NB4 (cell line): ENCODE measurements at regions not wholly inside any gene's neighbourhood (a gene's known extent, or its start where the extent isn't known, plus 50 kb on each side); places are given as distances from the start of the nearest gene placed in this dataset.

Source experiments
- DNase-seq: peaks from one replicate; pipeline ENCODE4 v3.0.0; 2010; ENCODE audit warnings: low read depth
- H3K4me3 ChIP-seq: one replicate; pipeline ENCODE4 v1.5.1; 2011; ENCODE audit warnings: mild to moderate bottlenecking, low read depth, low read length, moderate library complexity
- CTCF ChIP-seq: IDR thresholded peaks from one replicate; pipeline ENCODE4 v1.5.1; 2012; ENCODE audit warnings: low read depth, low read length
- MAX ChIP-seq: IDR thresholded peaks from 2 replicates; pipeline ENCODE4 v1.6.1; 2011; ENCODE audit warnings: low read depth, low read length
- MYC ChIP-seq: IDR thresholded peaks from 2 replicates; pipeline ENCODE4 v1.6.1; 2011; ENCODE audit warnings: low read depth, low read length
- POLR2A ChIP-seq: IDR thresholded peaks from 2 replicates; pipeline ENCODE4 v1.6.1; 2011; ENCODE audit warnings: mild to moderate bottlenecking; ENCODE audit not compliant: insufficient read length; ENCODE audit errors: extremely low read depth

- H3K4me3 ChIP-seq: no peak overlapping the region
- DNase-seq: no peak
- no peak for TF ChIP-seq POLR2A
- no peak for TF ChIP-seq MAX
- TF ChIP-seq CTCF: no peak
- TF ChIP-seq MYC: no peak
Observed at GRCh38 chr1:101290922-101291561, 54.2 kb downstream of the S1PR1 start.

- DNase-seq: peak; percentile 85
- H3K4me3 ChIP-seq: no peak overlapping the region
- TF ChIP-seq MAX: peak; percentile 92
- TF ChIP-seq MYC: peak; percentile 82; the same call in 1 of the 2 replicates
- no peak for TF ChIP-seq POLR2A
- no peak for TF ChIP-seq CTCF
Observed at GRCh38 chr1:101291562-101292380, 55.0 kb downstream of the S1PR1 start.

GRCh38 chr1:101293461-101294051 lies 56.7 kb downstream of the S1PR1 start:
- DNase-seq: peak; percentile 41
- no peak for TF ChIP-seq MAX
- TF ChIP-seq POLR2A: no peak
- TF ChIP-seq MYC: no peak
- no peak for TF ChIP-seq CTCF
- no peak overlapping the region for H3K4me3 ChIP-seq

- H3K4me3 ChIP-seq: no peak overlapping the region
- DNase-seq: no peak
- TF ChIP-seq POLR2A (no peak), MAX (no peak), MYC (no peak), CTCF (no peak)
Observed at GRCh38 chr1:101295209-101295608, 58.4 kb downstream of the S1PR1 start.

GRCh38 chr1:101298663-101299062 lies 61.8 kb downstream of the S1PR1 start:
- TF ChIP-seq MAX (no peak), MYC (no peak), CTCF (no peak), POLR2A (no peak)
- no peak overlapping the region for H3K4me3 ChIP-seq
- no peak for DNase-seq
